ENCODE measurements at regions not wholly inside any gene's neighbourhood (a gene's known extent, or its start where the extent isn't known, plus 50 kb on each side); places are given as distances from the start of the nearest gene placed in this dataset.

- Mint-ChIP-seq H3K27me3 (ENCODE audit: low read depth in 3 of 3) (no peaks in the 10 kb centered on the region), H3K36me3 (no peaks in the 10 kb centered on the region), H3K27ac (no peak overlapping the region), H3K4me1 (no peaks in the 10 kb centered on the region), H3K4me3 (no peak overlapping the region), H3K9me3 (peaks cover 0 to 8% (median 1%) of the 10 kb centered on the region in 7 donors)
- no peaks in the 10 kb centered on the region for H4K20me1 ChIP-seq (ENCODE audit: insufficient read depth, low read length)
- H3K9ac ChIP-seq (ENCODE audit: insufficient read depth, low read length, poor library complexity, severe bottlenecking), result no peak overlapping the region
- WGBS (ENCODE audit: insufficient coverage), result no CpG with 5 or more reads among the region's 4 CpGs
- H3K36me3 ChIP-seq (replicated peaks in 1 of 2; ENCODE audit: control insufficient read depth in 1 of 2, insufficient read depth in 2 of 2, low read length in 2 of 2), result no peaks in the 10 kb centered on the region
- H3K9me3 ChIP-seq (replicated peaks in 1 of 2; ENCODE audit: control insufficient read depth in 1 of 2, insufficient read depth in 1 of 2, low read length in 2 of 2), result no peaks in the 10 kb centered on the region
- H2AFZ ChIP-seq (ENCODE audit: insufficient read depth, low read depth, low read length, poor library complexity, severe bottlenecking), result no peak overlapping the region
- no peaks in the 10 kb centered on the region for H3K79me2 ChIP-seq (ENCODE audit: insufficient read depth, low read length)
- no peaks in the 10 kb centered on the region for H3K4me1 ChIP-seq (ENCODE audit: control insufficient read depth in 1 of 2, insufficient read depth in 2 of 2, low read length in 2 of 2)
- H3K4me3 ChIP-seq (replicated peaks in 1 of 3; ENCODE audit: low read depth in 2 of 3, low read length in 3 of 3), result no peak overlapping the region
- no peaks in the 10 kb centered on the region for H3K27me3 ChIP-seq (ENCODE audit: control insufficient read depth in 2 of 2, insufficient read depth in 2 of 2, low read length in 2 of 2)
- no peak overlapping the region for H3K4me2 ChIP-seq (replicated peaks; ENCODE audit: extremely low read depth, low read length, poor library complexity, severe bottlenecking)
- no peak overlapping the region for H3K27ac ChIP-seq (ENCODE audit: low read depth in 1 of 2, low read length in 2 of 2)
- no peak for TF ChIP-seq CTCF (IDR thresholded peaks at IDR 0.05)
- DNase-seq, result no peak
- intact Hi-C loops (cut with micrococcal nuclease), result no loop called here
Measured at GRCh38 chr13:60798503-60798902, 401.5 kb downstream of the TDRD3 start.

DNA sequence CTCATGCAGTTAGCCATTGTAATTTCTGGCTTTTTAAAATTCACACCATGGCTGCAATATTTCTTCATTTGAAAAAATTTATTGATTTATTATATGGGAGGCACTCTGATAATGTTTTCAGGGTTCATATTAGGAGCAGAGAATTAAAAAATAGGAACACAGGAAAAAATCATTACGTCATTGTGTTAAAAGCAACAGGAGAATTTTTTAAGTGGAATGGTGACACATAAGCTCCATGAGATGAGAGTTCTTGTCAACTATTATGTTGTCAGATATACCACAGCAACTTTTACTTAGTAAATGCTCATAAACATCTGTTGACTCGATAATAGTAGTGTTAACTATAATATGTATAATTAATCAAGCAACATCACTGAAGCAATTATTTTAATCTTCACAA, 400.1 kb downstream of the TDRD3 start:
- intact Hi-C loops (cut with micrococcal nuclease), result no loop called here
- 100% methylated on average over 1 of the region's 2 CpGs for WGBS (ENCODE audit: insufficient coverage)

More for the DNA sequence above, 400.1 kb downstream of the TDRD3 start:
- Histone ChIP-seq H3K27me3 (ENCODE audit: control insufficient read depth in 2 of 2, insufficient read depth in 2 of 2, low read length in 2 of 2) (no peaks in the 10 kb centered on the region), H3K4me2 (replicated peaks; ENCODE audit: extremely low read depth, low read length, poor library complexity, severe bottlenecking) (no peak overlapping the region), H3K79me2 (ENCODE audit: insufficient read depth, low read length) (no peaks in the 10 kb centered on the region), H4K20me1 (ENCODE audit: insufficient read depth, low read length) (no peaks in the 10 kb centered on the region), H3K4me3 (replicated peaks in 1 of 3; ENCODE audit: low read depth in 2 of 3, low read length in 3 of 3) (no peak overlapping the region), H2AFZ (ENCODE audit: insufficient read depth, low read depth, low read length, poor library complexity, severe bottlenecking) (no peak overlapping the region), H3K9ac (ENCODE audit: insufficient read depth, low read length, poor library complexity, severe bottlenecking) (no peak overlapping the region), H3K36me3 (replicated peaks in 1 of 2; ENCODE audit: control insufficient read depth in 1 of 2, insufficient read depth in 2 of 2, low read length in 2 of 2) (no peaks in the 10 kb centered on the region), H3K9me3 (replicated peaks in 1 of 2; ENCODE audit: control insufficient read depth in 1 of 2, insufficient read depth in 1 of 2, low read length in 2 of 2) (no peaks in the 10 kb centered on the region), H3K27ac (ENCODE audit: low read depth in 1 of 2, low read length in 2 of 2) (no peak overlapping the region), H3K4me1 (ENCODE audit: control insufficient read depth in 1 of 2, insufficient read depth in 2 of 2, low read length in 2 of 2) (no peaks in the 10 kb centered on the region)
- DNase-seq, result no peak
- no peak for TF ChIP-seq CTCF (IDR thresholded peaks at IDR 0.05)
- Mint-ChIP-seq H3K4me3 (no peak overlapping the region), H3K27ac (no peak overlapping the region), H3K4me1 (no peaks in the 10 kb centered on the region), H3K9me3 (peaks cover 0 to 7% (median 0%) of the 10 kb centered on the region in 7 donors), H3K27me3 (ENCODE audit: low read depth in 3 of 3) (no peaks in the 10 kb centered on the region), H3K36me3 (no peaks in the 10 kb centered on the region)

Measured in CD14-positive monocyte (primary cell).